ENCODE measurements at regions not wholly inside any gene's neighbourhood (a gene's known extent, or its start where the extent isn't known, plus 50 kb on each side); places are given as distances from the start of the nearest gene placed in this dataset.

DNA sequence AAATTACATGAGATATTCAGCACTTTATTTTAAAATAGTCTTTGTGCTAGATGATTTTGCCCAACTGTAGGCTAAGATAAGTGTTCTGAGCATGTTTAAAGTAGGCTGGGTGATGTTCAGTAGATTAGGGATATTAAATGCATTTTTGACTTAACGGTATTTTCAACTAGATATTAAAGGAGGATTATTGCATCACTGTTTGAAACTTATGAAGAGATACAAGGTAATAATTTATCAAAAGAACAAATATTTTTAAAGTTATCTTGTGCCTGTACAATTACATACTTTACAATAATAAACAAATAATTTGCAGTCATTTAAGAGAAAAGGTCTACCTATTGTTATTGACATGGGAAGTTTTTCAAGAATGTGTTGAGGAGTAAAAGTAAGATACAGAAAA, 368.6 kb upstream of the DCN start:
- no peak for TF ChIP-seq EZH2 (IDR thresholded peaks at IDR 0.05; ENCODE audit: borderline replicate concordance, low read depth, low read length, severe bottlenecking)
- TF ChIP-seq, protein P1, sequence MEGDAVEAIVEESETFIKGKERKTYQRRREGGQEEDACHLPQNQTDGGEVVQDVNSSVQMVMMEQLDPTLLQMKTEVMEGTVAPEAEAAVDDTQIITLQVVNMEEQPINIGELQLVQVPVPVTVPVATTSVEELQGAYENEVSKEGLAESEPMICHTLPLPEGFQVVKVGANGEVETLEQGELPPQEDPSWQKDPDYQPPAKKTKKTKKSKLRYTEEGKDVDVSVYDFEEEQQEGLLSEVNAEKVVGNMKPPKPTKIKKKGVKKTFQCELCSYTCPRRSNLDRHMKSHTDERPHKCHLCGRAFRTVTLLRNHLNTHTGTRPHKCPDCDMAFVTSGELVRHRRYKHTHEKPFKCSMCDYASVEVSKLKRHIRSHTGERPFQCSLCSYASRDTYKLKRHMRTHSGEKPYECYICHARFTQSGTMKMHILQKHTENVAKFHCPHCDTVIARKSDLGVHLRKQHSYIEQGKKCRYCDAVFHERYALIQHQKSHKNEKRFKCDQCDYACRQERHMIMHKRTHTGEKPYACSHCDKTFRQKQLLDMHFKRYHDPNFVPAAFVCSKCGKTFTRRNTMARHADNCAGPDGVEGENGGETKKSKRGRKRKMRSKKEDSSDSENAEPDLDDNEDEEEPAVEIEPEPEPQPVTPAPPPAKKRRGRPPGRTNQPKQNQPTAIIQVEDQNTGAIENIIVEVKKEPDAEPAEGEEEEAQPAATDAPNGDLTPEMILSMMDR (IDR thresholded peaks at IDR 0.05; ENCODE audit: borderline replicate concordance, extremely low read depth, low read length, poor library complexity, severe bottlenecking), result no peak
